H9 (cell line): ENCODE measurements at regions not wholly inside any gene's neighbourhood (a gene's known extent, or its start where the extent isn't known, plus 50 kb on each side); places are given as distances from the start of the nearest gene placed in this dataset.
A peak's percentile ranks its signal among the peaks of the same experiment; 100 is the strongest.

Experiments
- DNase-seq: peaks from one replicate; pipeline ENCODE4 v3.0.0-alpha.2; 2017
- H2AFZ ChIP-seq: one replicate; pipeline ENCODE4 v1.6.1; 2013; ENCODE audit warnings: mild to moderate bottlenecking, low read length, control low read depth, moderate library complexity
- H2AK5ac ChIP-seq: 2 replicates; pipeline ENCODE4 v1.6.1; 2013; ENCODE audit warnings: low read length, control low read depth, mixed read lengths; ENCODE audit not compliant: insufficient read length
- H2BK120ac ChIP-seq: one replicate; pipeline ENCODE4 v1.6.1; 2013; ENCODE audit warnings: low read depth, mild to moderate bottlenecking, low read length, control low read depth, inconsistent platforms; ENCODE audit not compliant: poor library complexity, severe bottlenecking
- H2BK12ac ChIP-seq: 2 replicates; pipeline ENCODE4 v1.6.1; 2013; ENCODE audit warnings: low read length, control low read depth, mixed read lengths, low read depth; ENCODE audit not compliant: insufficient read length
- H2BK15ac ChIP-seq: 2 replicates; pipeline ENCODE4 v1.6.1; 2013; ENCODE audit warnings: low read depth, low read length, control low read depth
- H2BK20ac ChIP-seq: one replicate; pipeline ENCODE4 v1.6.1; 2013; ENCODE audit warnings: low read depth, mild to moderate bottlenecking, low read length, control low read depth, inconsistent platforms; ENCODE audit not compliant: poor library complexity, severe bottlenecking
- H2BK5ac ChIP-seq: 2 replicates; pipeline ENCODE4 v1.6.1; 2013; ENCODE audit warnings: low read length, control low read depth, mixed read lengths; ENCODE audit not compliant: insufficient read length
- H3K14ac ChIP-seq: 2 replicates; pipeline ENCODE4 v1.6.1; 2013; ENCODE audit warnings: low read length, control low read depth; ENCODE audit not compliant: insufficient read depth
- H3K18ac ChIP-seq: 2 replicates; pipeline ENCODE4 v1.6.1; 2013; ENCODE audit warnings: low read depth, mild to moderate bottlenecking, mixed read lengths, low read length, control low read depth; ENCODE audit not compliant: insufficient read length
- H3K23ac ChIP-seq: 2 replicates; pipeline ENCODE4 v1.6.1; 2013; ENCODE audit warnings: low read length, control low read depth, mixed read lengths, low read depth; ENCODE audit not compliant: insufficient read length
- H3K23me2 ChIP-seq: 2 replicates; pipeline ENCODE4 v1.6.1; 2013; ENCODE audit warnings: low read depth, mild to moderate bottlenecking, mixed read lengths, low read length, control low read depth; ENCODE audit not compliant: insufficient read length, poor library complexity, severe bottlenecking
- H3K27ac ChIP-seq: 2 replicates; pipeline ENCODE4 v1.5.1; 2013; ENCODE audit warnings: low read length, control low read depth, mixed read lengths, low read depth; ENCODE audit not compliant: insufficient read length
- H3K27me3 ChIP-seq: 2 replicates; pipeline ENCODE4 v1.6.1; 2013; ENCODE audit warnings: low read length, control low read depth, inconsistent platforms; ENCODE audit not compliant: insufficient read depth
- H3K4ac ChIP-seq: 2 replicates; pipeline ENCODE4 v1.6.1; 2013; ENCODE audit warnings: low read depth, mild to moderate bottlenecking, control low read depth, inconsistent platforms, low read length, moderate library complexity
- H3K4me1 ChIP-seq: 2 replicates; pipeline ENCODE4 v1.6.1; 2013; ENCODE audit warnings: low read length, control low read depth, inconsistent platforms; ENCODE audit not compliant: insufficient read depth
- H3K4me2 ChIP-seq: 2 replicates; pipeline ENCODE4 v1.6.1; 2013; ENCODE audit warnings: low read length, control low read depth, mixed read lengths; ENCODE audit not compliant: insufficient read length, insufficient read depth
- H3K56ac ChIP-seq: 2 replicates; pipeline ENCODE4 v1.6.1; 2013; ENCODE audit warnings: low read depth, mild to moderate bottlenecking, mixed read lengths, low read length, control low read depth; ENCODE audit not compliant: insufficient read length
- H3K79me1 ChIP-seq: 2 replicates; pipeline ENCODE4 v1.6.1; 2013; ENCODE audit warnings: low read depth, mild to moderate bottlenecking, moderate library complexity, low read length, control low read depth, inconsistent platforms; ENCODE audit not compliant: insufficient read depth, poor library complexity, severe bottlenecking
- H3K79me2 ChIP-seq: 2 replicates; pipeline ENCODE4 v1.6.1; 2013; ENCODE audit warnings: low read length, control low read depth, inconsistent platforms; ENCODE audit not compliant: insufficient read depth
- H3K9ac ChIP-seq: 2 replicates; pipeline ENCODE4 v1.6.1; 2013; ENCODE audit warnings: low read length, control low read depth, mixed read lengths; ENCODE audit not compliant: insufficient read length; ENCODE audit errors: extremely low read depth
- H3K9me3 ChIP-seq: one replicate; pipeline ENCODE4 v1.6.1; 2013; ENCODE audit warnings: low read depth, low read length, inconsistent platforms; ENCODE audit not compliant: control insufficient read depth
- H3T11ph ChIP-seq: one replicate; pipeline ENCODE4 v1.6.1; 2013; ENCODE audit warnings: mild to moderate bottlenecking, low read length, control low read depth, inconsistent platforms
- H4K20me1 ChIP-seq: one replicate; pipeline ENCODE4 v1.6.1; 2013; ENCODE audit not compliant: control insufficient read depth, insufficient read length, insufficient read depth
- H4K5ac ChIP-seq: 2 replicates; pipeline ENCODE4 v1.6.1; 2013; ENCODE audit warnings: low read depth, mild to moderate bottlenecking, mixed read lengths, low read length, control low read depth; ENCODE audit not compliant: insufficient read length
- H4K8ac ChIP-seq: replicated peaks from 2 replicates; pipeline ENCODE4 v1.6.1; 2013; ENCODE audit warnings: low read length, control low read depth, mixed read lengths, low read depth; ENCODE audit not compliant: insufficient read length
- H4K91ac ChIP-seq: 2 replicates; pipeline ENCODE4 v1.6.1; 2013; ENCODE audit warnings: low read depth, mild to moderate bottlenecking, moderate library complexity, mixed read lengths, low read length, control low read depth; ENCODE audit not compliant: insufficient read length
- H3K27ac Mint-ChIP-seq, 3 experiments: 2 replicates in 2 of 3; 3 replicates in 1 of 3; pipeline ENCODE4 v1.8.0; 2020 to 2021; ENCODE audit warnings: mixed read lengths in 3 of 3, mild to moderate bottlenecking in 1 of 3, moderate library complexity in 1 of 3
- H3K27me3 Mint-ChIP-seq: 2 replicates; pipeline ENCODE4 v1.8.0; 2021; ENCODE audit warnings: low read depth, mild to moderate bottlenecking, moderate library complexity, mixed read lengths
- H3K36me3 Mint-ChIP-seq, 3 experiments: 2 replicates in 2 of 3; 3 replicates in 1 of 3; pipeline ENCODE4 v1.8.0; 2020 to 2021; ENCODE audit warnings: low read depth in 3 of 3, mixed read lengths in 3 of 3; ENCODE audit not compliant: insufficient read depth in 1 of 3
- H3K4me1 Mint-ChIP-seq, 2 experiments: 2 replicates each; pipeline ENCODE4 v1.8.0; 2020; ENCODE audit warnings: mixed read lengths in 2 of 2
- H3K4me3 Mint-ChIP-seq, 2 experiments: 2 replicates in 1 of 2; 3 replicates in 1 of 2; pipeline ENCODE4 v1.8.0; 2020 to 2021; ENCODE audit warnings: mild to moderate bottlenecking in 2 of 2, mixed read lengths in 2 of 2, moderate library complexity in 1 of 2
- H3K9me3 Mint-ChIP-seq, 2 experiments: 2 replicates in 1 of 2; 3 replicates in 1 of 2; pipeline ENCODE4 v1.8.0; 2020; ENCODE audit warnings: mild to moderate bottlenecking in 2 of 2, mixed read lengths in 2 of 2, moderate library complexity in 1 of 2
- WGBS: extraction: QIAGEN DNeasy Blood & Tissue Kit; methylation state at CpG from one replicate; pipeline ENCODE4 v1.1.7; 2013; ENCODE audit warnings: missing lambda C conversion rate, low lambda C conversion rate, mixed read lengths; ENCODE audit not compliant: insufficient read length; ENCODE audit errors: extremely low coverage; 5-methylcytosine and 5-hydroxymethylcytosine counted together
- TF ChIP-seq, protein P1 (sequence below): fragments of 200-600 bp; sonication (generic); conservative IDR thresholded peaks from 3 replicates; pipeline ENCODE4 v1.8.0; 2021; ENCODE audit warnings: antibody characterized with exemption, mild to moderate bottlenecking

DNA sequence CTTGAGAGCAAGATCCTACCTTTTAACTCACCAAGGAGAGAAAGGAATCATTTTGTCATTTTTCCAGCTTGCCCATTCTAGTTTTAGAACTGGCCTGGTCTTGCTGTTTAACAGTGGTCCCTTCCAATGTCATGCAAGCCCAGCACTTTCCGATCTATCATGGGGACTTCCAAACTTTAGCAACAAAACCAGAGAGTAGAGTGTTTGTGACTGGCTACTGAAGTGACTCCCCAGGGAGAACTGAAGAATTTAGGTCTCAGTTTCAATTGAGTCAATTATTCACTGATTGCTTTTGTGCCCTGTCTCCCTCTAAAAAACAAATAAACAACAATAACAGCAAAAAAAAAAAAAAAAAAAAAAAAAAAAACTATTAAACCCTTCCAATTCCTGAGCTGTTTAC lies 108.3 kb downstream of the LHFPL1 start:
- H4K8ac ChIP-seq = no peak overlapping the region
- H3K9ac ChIP-seq = no peak overlapping the region
- no peak overlapping the region for H2AK5ac ChIP-seq
- H3K27me3 ChIP-seq = no peaks in the 10 kb centered on the region
- H3K27ac Mint-ChIP-seq = peak overlapping the region in 2 of 3 experiments; percentile 68 to 74; a peak in 3 of 7 replicates
- H3K79me2 ChIP-seq = no peaks in the 10 kb centered on the region
- H3K23me2 ChIP-seq = no peaks in the 10 kb centered on the region
- no peak overlapping the region for H2BK5ac ChIP-seq
- H2BK15ac ChIP-seq = no peak overlapping the region
- peak overlapping the region in 1 of 2 experiments; percentile 37; a peak in 1 of 5 replicates for H3K4me3 Mint-ChIP-seq
- no peaks in the 10 kb centered on the region for H4K20me1 ChIP-seq
- peaks cover under 1% of the 10 kb centered on the region for H3K9me3 ChIP-seq
- H3K36me3 Mint-ChIP-seq = peaks cover 6 to 24% (median 10%) of the 10 kb centered on the region in 3 experiments
- no peak overlapping the region for H4K5ac ChIP-seq
- no peak overlapping the region for H2BK20ac ChIP-seq
- H3K23ac ChIP-seq = no peak overlapping the region
- H4K91ac ChIP-seq = no peak overlapping the region
- TF ChIP-seq, protein P1, sequence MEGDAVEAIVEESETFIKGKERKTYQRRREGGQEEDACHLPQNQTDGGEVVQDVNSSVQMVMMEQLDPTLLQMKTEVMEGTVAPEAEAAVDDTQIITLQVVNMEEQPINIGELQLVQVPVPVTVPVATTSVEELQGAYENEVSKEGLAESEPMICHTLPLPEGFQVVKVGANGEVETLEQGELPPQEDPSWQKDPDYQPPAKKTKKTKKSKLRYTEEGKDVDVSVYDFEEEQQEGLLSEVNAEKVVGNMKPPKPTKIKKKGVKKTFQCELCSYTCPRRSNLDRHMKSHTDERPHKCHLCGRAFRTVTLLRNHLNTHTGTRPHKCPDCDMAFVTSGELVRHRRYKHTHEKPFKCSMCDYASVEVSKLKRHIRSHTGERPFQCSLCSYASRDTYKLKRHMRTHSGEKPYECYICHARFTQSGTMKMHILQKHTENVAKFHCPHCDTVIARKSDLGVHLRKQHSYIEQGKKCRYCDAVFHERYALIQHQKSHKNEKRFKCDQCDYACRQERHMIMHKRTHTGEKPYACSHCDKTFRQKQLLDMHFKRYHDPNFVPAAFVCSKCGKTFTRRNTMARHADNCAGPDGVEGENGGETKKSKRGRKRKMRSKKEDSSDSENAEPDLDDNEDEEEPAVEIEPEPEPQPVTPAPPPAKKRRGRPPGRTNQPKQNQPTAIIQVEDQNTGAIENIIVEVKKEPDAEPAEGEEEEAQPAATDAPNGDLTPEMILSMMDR = no peak
- H3K4me1 ChIP-seq = peaks cover 2% of the 10 kb centered on the region; the same call in 1 of the 2 replicates
- no peak overlapping the region for H3K27ac ChIP-seq
- no peak overlapping the region for H2BK120ac ChIP-seq
- H3K79me1 ChIP-seq = no peaks in the 10 kb centered on the region
- H3K14ac ChIP-seq = no peak overlapping the region
- H3K4me1 Mint-ChIP-seq = peaks cover 20 to 24% of the 10 kb centered on the region in 2 experiments
- H2AFZ ChIP-seq = no peak overlapping the region
- H3K27me3 Mint-ChIP-seq = peaks cover 6% of the 10 kb centered on the region
- no peak overlapping the region for H2BK12ac ChIP-seq
- H3K56ac ChIP-seq = no peak overlapping the region
- no peak overlapping the region for H3K4me2 ChIP-seq
- H3K9me3 Mint-ChIP-seq = peaks cover 15 to 22% of the 10 kb centered on the region in 2 experiments
- H3T11ph ChIP-seq = no peak overlapping the region
- no CpG with 5 or more reads among the region's 1 CpG for WGBS
- H3K4ac ChIP-seq = no peak overlapping the region
- no peak for DNase-seq
- no peak overlapping the region for H3K18ac ChIP-seq
